ENCODE measurements at regions not wholly inside any gene's neighbourhood (a gene's known extent, or its start where the extent isn't known, plus 50 kb on each side); places are given as distances from the start of the nearest gene placed in this dataset.

GRCh38 chr9:83151627-83152137 lies 88.7 kb upstream of the RASEF start:
- Histone ChIP-seq H3K4me1 (ENCODE audit: insufficient read depth, low read length) (peaks cover 14% of the 10 kb centered on the region), H4K20me1 (ENCODE audit: low read length) (no peaks in the 10 kb centered on the region), H2AFZ (ENCODE audit: low read length) (no peak overlapping the region), H3K9me3 (ENCODE audit: low read length) (no peaks in the 10 kb centered on the region), H3K79me2 (ENCODE audit: low read length) (no peaks in the 10 kb centered on the region), H3K4me3 (ENCODE audit: low read length) (no peak overlapping the region), H3K9ac (ENCODE audit: low read length) (no peak overlapping the region), H3K9me2 (replicated peaks; ENCODE audit: low read length) (no peaks in the 10 kb centered on the region), H3F3A (ENCODE audit: low read length, unreplicated experiment) (no peaks in the 10 kb centered on the region), H3K27ac (ENCODE audit: low read length) (no peak overlapping the region), H3K36me3 (ENCODE audit: low read depth, low read length) (no peaks in the 10 kb centered on the region), H3K27me3 (ENCODE audit: low read length) (no peaks in the 10 kb centered on the region), H3K4me2 (ENCODE audit: low read length) (no peak overlapping the region)
- no peak for TF ChIP-seq EZH2phosphoT487 (IDR thresholded peaks at IDR 0.05; ENCODE audit: borderline replicate concordance, low read length)
- TF ChIP-seq CTCF (conservative IDR thresholded peaks at IDR 0.05; ENCODE audit: low read depth, low read length) = no peak
- TF ChIP-seq EZH2 (IDR thresholded peaks at IDR 0.05; ENCODE audit: low read length, unreplicated experiment) = no peak
- ATAC-seq (no peak), DNase-seq (no peak)
- POLR2A ChIA-PET (ENCODE audit: unreplicated experiment) = no interaction called here
- intact Hi-C loops (cut with micrococcal nuclease) = no loop called here
- no TSS peak for BruUV-seq (replicated peaks)
- CTCF ChIA-PET = no interaction called here

GRCh38 chr9:83147315-83148149 lies 84.6 kb upstream of the RASEF start:
- no peaks in the 10 kb centered on the region for H3K9me3 ChIP-seq (ENCODE audit: low read length)
- ChIA-PET POLR2A (ENCODE audit: unreplicated experiment) (no interaction called here), CTCF (no interaction called here)
- H3K4me3 ChIP-seq (ENCODE audit: low read length) = no peak overlapping the region
- no peaks in the 10 kb centered on the region for H3K79me2 ChIP-seq (ENCODE audit: low read length)
- H3K4me2 ChIP-seq (ENCODE audit: low read length) = no peak overlapping the region
- ATAC-seq = no peak
- no peaks in the 10 kb centered on the region for H3K4me1 ChIP-seq (ENCODE audit: insufficient read depth, low read length)
- no peak overlapping the region for H3K9ac ChIP-seq (ENCODE audit: low read length)
- no peaks in the 10 kb centered on the region for H3K27me3 ChIP-seq (ENCODE audit: low read length)
- intact Hi-C loops (cut with micrococcal nuclease) = no loop called here
- no peak for TF ChIP-seq EZH2phosphoT487 (IDR thresholded peaks at IDR 0.05; ENCODE audit: borderline replicate concordance, low read length)
- no peak for TF ChIP-seq EZH2 (IDR thresholded peaks at IDR 0.05; ENCODE audit: low read length, unreplicated experiment)
- no peak for TF ChIP-seq CTCF (conservative IDR thresholded peaks at IDR 0.05; ENCODE audit: low read depth, low read length)
- H3K9me2 ChIP-seq (replicated peaks; ENCODE audit: low read length) = no peaks in the 10 kb centered on the region
- H3K36me3 ChIP-seq (ENCODE audit: low read depth, low read length) = no peaks in the 10 kb centered on the region
- no peaks in the 10 kb centered on the region for H4K20me1 ChIP-seq (ENCODE audit: low read length)
- BruUV-seq (replicated peaks) = no TSS peak
- DNase-seq = no peak
- no peaks in the 10 kb centered on the region for H3F3A ChIP-seq (ENCODE audit: low read length, unreplicated experiment)
- no peak overlapping the region for H3K27ac ChIP-seq (ENCODE audit: low read length)
- no peak overlapping the region for H2AFZ ChIP-seq (ENCODE audit: low read length)

- Histone ChIP-seq H3K9me3 (ENCODE audit: low read length) (no peaks in the 10 kb centered on the region), H3K4me3 (ENCODE audit: low read length) (no peak overlapping the region), H3K79me2 (ENCODE audit: low read length) (no peaks in the 10 kb centered on the region), H4K20me1 (ENCODE audit: low read length) (no peaks in the 10 kb centered on the region), H3K9me2 (replicated peaks; ENCODE audit: low read length) (no peaks in the 10 kb centered on the region), H3F3A (ENCODE audit: low read length, unreplicated experiment) (no peaks in the 10 kb centered on the region), H3K4me1 (ENCODE audit: insufficient read depth, low read length) (no peaks in the 10 kb centered on the region), H2AFZ (ENCODE audit: low read length) (no peak overlapping the region), H3K27ac (ENCODE audit: low read length) (no peak overlapping the region), H3K4me2 (ENCODE audit: low read length) (no peak overlapping the region), H3K36me3 (ENCODE audit: low read depth, low read length) (no peaks in the 10 kb centered on the region), H3K27me3 (ENCODE audit: low read length) (no peaks in the 10 kb centered on the region), H3K9ac (ENCODE audit: low read length) (no peak overlapping the region)
- POLR2A ChIA-PET (ENCODE audit: unreplicated experiment) = no interaction called here
- CTCF ChIA-PET = no interaction called here
- DNase-seq (no peak), ATAC-seq (no peak)
- no peak for TF ChIP-seq EZH2phosphoT487 (IDR thresholded peaks at IDR 0.05; ENCODE audit: borderline replicate concordance, low read length)
- no peak for TF ChIP-seq CTCF (conservative IDR thresholded peaks at IDR 0.05; ENCODE audit: low read depth, low read length)
- TF ChIP-seq EZH2 (IDR thresholded peaks at IDR 0.05; ENCODE audit: low read length, unreplicated experiment) = no peak
- no TSS peak for BruUV-seq (replicated peaks)
- intact Hi-C loops (cut with micrococcal nuclease) = no loop called here
Observed at GRCh38 chr9:83146325-83146724, 83.4 kb upstream of the RASEF start.
